Glutamatergic neuron (in vitro differentiated cells): ENCODE measurements at regions not wholly inside any gene's neighbourhood (a gene's known extent, or its start where the extent isn't known, plus 50 kb on each side); places are given as distances from the start of the nearest gene placed in this dataset.

Source experiments
- DNase-seq: peaks from one replicate; pipeline ENCODE4 v3.0.0; 2022
- H3K27ac Mint-ChIP-seq: one replicate; pipeline ENCODE4 v1.8.0; 2020; ENCODE audit warnings: mild to moderate bottlenecking, mixed read lengths, inconsistent platforms; ENCODE audit not compliant: unreplicated experiment
- H3K27me3 Mint-ChIP-seq: one replicate; pipeline ENCODE4 v1.8.0; 2020; ENCODE audit warnings: mild to moderate bottlenecking, moderate library complexity, mixed read lengths, inconsistent platforms; ENCODE audit not compliant: unreplicated experiment
- H3K36me3 Mint-ChIP-seq: one replicate; pipeline ENCODE4 v1.8.0; 2020; ENCODE audit warnings: mild to moderate bottlenecking, mixed read lengths, inconsistent platforms; ENCODE audit not compliant: unreplicated experiment
- H3K4me1 Mint-ChIP-seq: one replicate; pipeline ENCODE4 v1.8.0; 2020; ENCODE audit warnings: mild to moderate bottlenecking, low read depth, mixed read lengths, inconsistent platforms; ENCODE audit not compliant: unreplicated experiment
- H3K4me3 Mint-ChIP-seq: one replicate; pipeline ENCODE4 v1.8.0; 2020; ENCODE audit warnings: mild to moderate bottlenecking, mixed read lengths, inconsistent platforms; ENCODE audit not compliant: unreplicated experiment
- H3K9me3 Mint-ChIP-seq: one replicate; pipeline ENCODE4 v1.8.0; 2020; ENCODE audit warnings: mild to moderate bottlenecking, moderate library complexity, mixed read lengths, inconsistent platforms; ENCODE audit not compliant: unreplicated experiment
- CTCF ChIP-seq: fragments of 200-600 bp; sonication (generic); IDR thresholded peaks from one replicate; pipeline ENCODE4 v1.5.0; 2021; ENCODE audit not compliant: partially characterized antibody, unreplicated experiment

DNA sequence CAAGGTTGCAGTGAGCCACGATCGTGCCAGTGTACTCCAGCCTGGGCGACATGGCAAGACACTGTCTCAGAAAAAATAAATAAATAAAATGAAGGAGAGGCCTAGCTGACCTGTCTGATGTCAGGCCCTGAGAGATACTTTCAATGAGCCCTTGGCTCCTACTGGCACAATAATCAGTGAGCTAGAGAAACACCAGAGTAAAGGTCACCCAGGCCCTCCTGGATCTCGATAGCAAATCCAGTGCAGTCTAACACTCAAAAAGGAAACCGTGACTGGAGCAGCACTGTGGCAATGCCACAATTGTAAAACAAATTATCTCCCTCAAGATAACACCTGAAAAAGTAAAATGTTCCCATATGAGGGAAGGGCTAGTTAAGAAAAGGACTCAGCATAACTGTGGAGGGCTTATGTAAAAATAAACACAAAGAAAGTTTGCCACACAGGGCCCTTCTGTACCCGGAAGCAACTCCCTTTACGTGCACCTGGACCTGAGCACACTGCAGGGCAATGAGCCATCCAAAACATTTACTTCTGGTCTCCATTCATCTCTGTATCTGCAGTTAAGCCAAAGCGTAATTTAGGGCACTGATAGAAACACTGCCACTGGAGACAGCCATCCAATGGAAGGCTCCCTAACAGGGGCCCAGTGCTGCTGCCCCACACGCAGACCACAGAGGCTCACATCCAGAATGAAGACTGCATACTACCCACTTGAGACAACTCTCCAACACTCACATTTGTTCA is 293.1 kb upstream of the HSFY2 start:
- Mint-ChIP-seq H3K4me3 (no peak overlapping the region), H3K27ac (no peak overlapping the region), H3K4me1 (peaks cover 11% of the 10 kb centered on the region), H3K27me3 (no peaks in the 10 kb centered on the region), H3K36me3 (no peaks in the 10 kb centered on the region), H3K9me3 (no peaks in the 10 kb centered on the region)
- no peak for DNase-seq
- TF ChIP-seq CTCF = no peak

DNA sequence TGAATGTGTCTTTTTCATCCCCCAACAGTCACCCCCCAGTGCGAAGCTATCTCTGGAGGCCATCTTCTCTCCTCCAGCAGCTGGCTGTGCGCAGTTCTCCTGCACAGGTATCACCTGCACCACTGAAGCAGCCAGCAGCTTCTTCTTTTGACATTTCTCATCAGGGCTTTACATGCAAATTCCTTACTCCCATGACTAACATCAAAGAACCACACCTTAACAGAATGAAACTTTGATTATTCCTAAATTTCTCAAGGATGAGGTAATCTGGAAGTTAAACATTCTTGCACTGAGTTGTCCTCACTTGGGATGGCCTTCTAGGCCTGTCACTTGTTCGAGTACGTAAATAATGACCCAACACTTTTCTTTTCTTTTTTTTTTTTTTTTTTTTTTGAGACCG is 291.6 kb upstream of the HSFY2 start:
- H3K27ac Mint-ChIP-seq = no peak overlapping the region
- no peak for DNase-seq
- H3K9me3 Mint-ChIP-seq = no peaks in the 10 kb centered on the region
- no peaks in the 10 kb centered on the region for H3K36me3 Mint-ChIP-seq
- H3K27me3 Mint-ChIP-seq = no peaks in the 10 kb centered on the region
- no peak overlapping the region for H3K4me3 Mint-ChIP-seq
- no peak for TF ChIP-seq CTCF
- peaks cover 11% of the 10 kb centered on the region for H3K4me1 Mint-ChIP-seq

GRCh38 chrY:19059733-19060132 is 286.2 kb upstream of the HSFY2 start:
- H3K27me3 Mint-ChIP-seq = no peaks in the 10 kb centered on the region
- H3K36me3 Mint-ChIP-seq = no peaks in the 10 kb centered on the region
- peaks cover 2% of the 10 kb centered on the region for H3K4me1 Mint-ChIP-seq
- no peak overlapping the region for H3K27ac Mint-ChIP-seq
- no peaks in the 10 kb centered on the region for H3K9me3 Mint-ChIP-seq
- no peak for DNase-seq
- H3K4me3 Mint-ChIP-seq = no peak overlapping the region
- no peak for TF ChIP-seq CTCF

DNA sequence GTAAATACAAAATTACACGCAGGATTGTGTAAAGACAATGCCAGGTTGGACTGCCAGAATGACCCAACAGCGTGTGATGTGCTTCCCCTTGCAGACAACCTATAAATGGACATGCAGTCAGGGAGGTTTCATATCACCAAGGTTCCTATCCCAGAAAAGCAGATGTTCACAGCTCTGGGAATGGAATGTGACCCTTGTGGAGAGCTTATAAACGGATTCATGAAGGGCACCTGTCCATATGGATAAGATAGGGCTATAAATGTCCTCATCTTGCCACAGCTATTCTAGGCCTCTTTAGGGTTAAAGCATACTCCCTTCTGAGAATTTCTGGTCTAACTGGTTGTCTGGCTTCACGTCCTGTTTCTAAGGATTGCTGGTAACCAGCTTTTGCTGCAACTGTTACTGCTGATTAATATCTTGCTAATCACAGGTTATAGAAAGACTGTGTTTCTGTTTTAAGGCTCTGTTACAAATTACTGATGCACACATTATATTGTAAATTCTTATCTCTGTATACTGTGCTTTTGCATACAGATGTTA is 285.4 kb upstream of the HSFY2 start:
- DNase-seq = no peak
- no peaks in the 10 kb centered on the region for H3K27me3 Mint-ChIP-seq
- TF ChIP-seq CTCF = no peak
- no peaks in the 10 kb centered on the region for H3K36me3 Mint-ChIP-seq
- no peaks in the 10 kb centered on the region for H3K9me3 Mint-ChIP-seq
- H3K4me1 Mint-ChIP-seq = peaks cover 2% of the 10 kb centered on the region
- H3K4me3 Mint-ChIP-seq = no peak overlapping the region
- no peak overlapping the region for H3K27ac Mint-ChIP-seq

GRCh38 chrY:19056138-19056469 is 282.6 kb upstream of the HSFY2 start:
- Mint-ChIP-seq H3K9me3 (no peaks in the 10 kb centered on the region), H3K27me3 (no peaks in the 10 kb centered on the region), H3K4me1 (peaks cover 2% of the 10 kb centered on the region), H3K36me3 (no peaks in the 10 kb centered on the region), H3K4me3 (no peak overlapping the region), H3K27ac (no peak overlapping the region)
- DNase-seq = no peak
- no peak for TF ChIP-seq CTCF
